ENCODE measurements at regions not wholly inside any gene's neighbourhood (a gene's known extent, or its start where the extent isn't known, plus 50 kb on each side); places are given as distances from the start of the nearest gene placed in this dataset.

DNA sequence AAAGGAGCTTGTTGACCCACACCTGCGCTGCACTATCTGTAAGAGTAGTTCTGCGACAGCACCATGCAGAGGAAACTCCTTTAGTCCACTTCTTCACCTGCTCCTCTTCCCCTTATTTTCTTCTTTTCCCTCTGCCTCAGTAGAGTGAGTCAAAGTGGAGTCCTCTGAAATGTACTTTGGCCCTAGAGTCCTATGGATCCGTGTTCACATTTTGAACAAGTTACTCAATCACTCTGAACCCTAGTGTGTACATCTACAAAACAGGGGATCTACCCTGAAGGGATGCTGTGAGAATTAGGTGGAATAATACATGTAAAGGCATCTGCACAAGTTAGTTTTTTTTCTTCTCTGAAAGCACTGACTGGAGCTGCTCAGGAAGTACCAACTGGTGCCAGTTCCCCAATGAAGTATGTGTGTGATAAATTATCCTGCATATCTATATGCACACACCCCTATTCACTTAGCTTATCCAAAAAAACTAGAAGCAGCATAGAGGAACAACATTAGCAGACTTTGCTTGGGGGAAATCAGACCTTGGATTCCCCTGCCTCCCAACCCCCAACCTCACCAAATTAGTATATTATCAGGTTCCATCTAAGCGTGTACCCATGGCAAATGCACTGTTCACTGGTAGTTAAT lies 118.5 kb upstream of the FAM9C start:
- TF ChIP-seq, protein P1, sequence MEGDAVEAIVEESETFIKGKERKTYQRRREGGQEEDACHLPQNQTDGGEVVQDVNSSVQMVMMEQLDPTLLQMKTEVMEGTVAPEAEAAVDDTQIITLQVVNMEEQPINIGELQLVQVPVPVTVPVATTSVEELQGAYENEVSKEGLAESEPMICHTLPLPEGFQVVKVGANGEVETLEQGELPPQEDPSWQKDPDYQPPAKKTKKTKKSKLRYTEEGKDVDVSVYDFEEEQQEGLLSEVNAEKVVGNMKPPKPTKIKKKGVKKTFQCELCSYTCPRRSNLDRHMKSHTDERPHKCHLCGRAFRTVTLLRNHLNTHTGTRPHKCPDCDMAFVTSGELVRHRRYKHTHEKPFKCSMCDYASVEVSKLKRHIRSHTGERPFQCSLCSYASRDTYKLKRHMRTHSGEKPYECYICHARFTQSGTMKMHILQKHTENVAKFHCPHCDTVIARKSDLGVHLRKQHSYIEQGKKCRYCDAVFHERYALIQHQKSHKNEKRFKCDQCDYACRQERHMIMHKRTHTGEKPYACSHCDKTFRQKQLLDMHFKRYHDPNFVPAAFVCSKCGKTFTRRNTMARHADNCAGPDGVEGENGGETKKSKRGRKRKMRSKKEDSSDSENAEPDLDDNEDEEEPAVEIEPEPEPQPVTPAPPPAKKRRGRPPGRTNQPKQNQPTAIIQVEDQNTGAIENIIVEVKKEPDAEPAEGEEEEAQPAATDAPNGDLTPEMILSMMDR (conservative IDR thresholded peaks at IDR 0.05) = no peak
- no peak for TF ChIP-seq ZFX (IDR thresholded peaks at IDR 0.05)
